ENCODE measurements at regions not wholly inside any gene's neighbourhood (a gene's known extent, or its start where the extent isn't known, plus 50 kb on each side); places are given as distances from the start of the nearest gene placed in this dataset.

DNA sequence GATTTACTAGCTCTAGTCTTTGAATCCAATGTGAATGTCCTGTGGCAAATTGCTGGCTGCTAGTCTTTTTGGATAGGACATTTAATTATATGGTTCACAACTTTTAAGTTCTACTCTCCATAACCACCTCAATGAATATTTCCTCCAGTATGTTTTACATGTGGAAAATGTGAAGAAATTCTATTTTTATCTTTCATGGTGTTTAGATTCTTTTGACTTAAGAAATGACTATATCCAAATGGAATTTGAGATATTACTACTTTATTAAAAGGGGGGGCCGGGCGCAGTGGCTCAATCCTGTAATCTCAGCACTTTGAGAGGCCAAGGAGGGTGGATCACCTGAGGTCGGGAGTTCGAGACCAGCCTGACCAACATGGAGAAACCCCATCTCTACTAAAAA lies 202.0 kb downstream of the ARL4A start:
- no peak for TF ChIP-seq POLR2AphosphoS5 (IDR thresholded peaks at IDR 0.05)
- TF ChIP-seq, protein P1, sequence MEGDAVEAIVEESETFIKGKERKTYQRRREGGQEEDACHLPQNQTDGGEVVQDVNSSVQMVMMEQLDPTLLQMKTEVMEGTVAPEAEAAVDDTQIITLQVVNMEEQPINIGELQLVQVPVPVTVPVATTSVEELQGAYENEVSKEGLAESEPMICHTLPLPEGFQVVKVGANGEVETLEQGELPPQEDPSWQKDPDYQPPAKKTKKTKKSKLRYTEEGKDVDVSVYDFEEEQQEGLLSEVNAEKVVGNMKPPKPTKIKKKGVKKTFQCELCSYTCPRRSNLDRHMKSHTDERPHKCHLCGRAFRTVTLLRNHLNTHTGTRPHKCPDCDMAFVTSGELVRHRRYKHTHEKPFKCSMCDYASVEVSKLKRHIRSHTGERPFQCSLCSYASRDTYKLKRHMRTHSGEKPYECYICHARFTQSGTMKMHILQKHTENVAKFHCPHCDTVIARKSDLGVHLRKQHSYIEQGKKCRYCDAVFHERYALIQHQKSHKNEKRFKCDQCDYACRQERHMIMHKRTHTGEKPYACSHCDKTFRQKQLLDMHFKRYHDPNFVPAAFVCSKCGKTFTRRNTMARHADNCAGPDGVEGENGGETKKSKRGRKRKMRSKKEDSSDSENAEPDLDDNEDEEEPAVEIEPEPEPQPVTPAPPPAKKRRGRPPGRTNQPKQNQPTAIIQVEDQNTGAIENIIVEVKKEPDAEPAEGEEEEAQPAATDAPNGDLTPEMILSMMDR (IDR thresholded peaks at IDR 0.05): no peak

Data from stomach (tissue), 4 donors.